ACHN (cell line): ENCODE measurements at regions not wholly inside any gene's neighbourhood (a gene's known extent, or its start where the extent isn't known, plus 50 kb on each side); places are given as distances from the start of the nearest gene placed in this dataset.

Source experiments
- DNase-seq: peaks from one replicate; pipeline ENCODE4 v3.0.0-alpha.2; 2015
- in situ Hi-C: cut with HindIII; loops from 2 replicates; pipeline ENCODE4 v1.10.0; 2017; ENCODE audit warnings: low sequenced_read_pairs, low pct_ligation_motif_present, low pct_unique_long_range_greater_than_20kb

DNA sequence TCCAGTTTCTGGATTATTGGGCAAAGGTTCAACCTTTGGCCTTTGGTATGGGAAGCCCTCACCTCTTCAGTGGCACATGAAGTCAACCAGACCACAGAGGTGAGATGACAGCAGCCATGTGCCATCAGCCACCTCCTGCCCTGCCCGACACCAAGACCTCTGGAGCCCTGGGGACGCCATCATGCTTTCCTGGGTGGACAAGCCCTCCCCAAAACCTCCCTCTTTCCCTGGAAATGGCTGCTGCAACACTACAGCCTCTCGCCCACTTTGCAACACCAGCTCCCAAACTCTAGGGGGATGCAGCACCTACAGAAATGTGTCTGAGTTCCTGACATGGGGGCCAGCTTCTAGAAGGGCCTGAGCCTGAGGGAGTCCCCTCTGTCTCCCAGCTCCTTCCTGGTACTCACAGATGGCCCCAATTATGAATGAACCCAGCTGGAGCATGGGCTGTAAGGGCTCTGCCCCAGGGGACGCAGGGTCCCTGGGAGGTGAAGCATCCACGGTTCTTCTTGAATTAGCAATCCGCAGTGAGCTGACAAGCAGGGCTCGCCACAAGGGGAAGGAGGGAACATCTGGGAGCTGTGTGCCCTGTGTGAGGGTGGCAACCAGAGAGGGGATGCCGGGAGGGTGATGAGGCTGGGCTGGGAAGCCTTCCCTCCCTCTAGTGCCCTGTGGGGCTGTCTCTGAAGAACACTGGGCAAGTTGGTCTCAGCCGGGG lies 268.5 kb upstream of the HDAC4 start:
- DNase-seq: no peak
- in situ Hi-C loops: no loop called here

DNA sequence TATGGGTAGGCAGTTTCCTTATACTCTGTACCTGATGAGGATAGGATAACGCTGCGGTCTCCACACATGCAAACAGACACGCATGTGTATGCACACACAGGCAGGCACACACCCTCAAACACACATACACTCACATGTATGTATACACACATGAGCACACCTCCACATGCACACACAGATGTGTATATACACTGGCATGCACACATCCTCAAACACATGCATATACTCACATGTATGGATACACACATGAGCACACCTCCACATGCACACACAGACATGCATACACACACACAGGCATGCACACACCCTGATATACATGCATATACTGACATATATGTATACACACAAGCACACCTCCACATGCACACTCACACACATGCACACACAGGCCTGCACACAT lies 267.8 kb upstream of the HDAC4 start:
- DNase-seq: no peak
- in situ Hi-C loops: no loop called here

DNA sequence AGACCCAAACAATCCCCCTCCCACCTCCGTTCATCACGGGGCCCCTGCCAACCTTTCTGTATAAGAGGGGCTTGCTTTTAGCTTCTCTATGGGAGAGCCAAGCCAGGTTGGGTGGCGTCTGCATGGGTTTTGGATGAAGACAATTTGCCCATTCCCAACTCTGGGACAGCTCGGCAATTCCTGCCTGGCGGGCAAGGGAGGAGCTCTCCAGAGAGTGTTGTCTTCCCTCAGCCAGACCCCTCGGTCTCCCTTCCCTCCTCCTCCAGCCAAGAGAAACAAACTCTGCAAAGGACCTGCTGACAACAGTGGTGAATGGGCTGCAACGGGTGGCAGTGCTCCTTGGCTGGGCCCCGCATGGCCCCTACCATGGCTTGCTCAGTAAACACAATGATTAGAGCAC lies 267.2 kb upstream of the HDAC4 start:
- in situ Hi-C loops: no loop called here
- DNase-seq: no peak

DNA sequence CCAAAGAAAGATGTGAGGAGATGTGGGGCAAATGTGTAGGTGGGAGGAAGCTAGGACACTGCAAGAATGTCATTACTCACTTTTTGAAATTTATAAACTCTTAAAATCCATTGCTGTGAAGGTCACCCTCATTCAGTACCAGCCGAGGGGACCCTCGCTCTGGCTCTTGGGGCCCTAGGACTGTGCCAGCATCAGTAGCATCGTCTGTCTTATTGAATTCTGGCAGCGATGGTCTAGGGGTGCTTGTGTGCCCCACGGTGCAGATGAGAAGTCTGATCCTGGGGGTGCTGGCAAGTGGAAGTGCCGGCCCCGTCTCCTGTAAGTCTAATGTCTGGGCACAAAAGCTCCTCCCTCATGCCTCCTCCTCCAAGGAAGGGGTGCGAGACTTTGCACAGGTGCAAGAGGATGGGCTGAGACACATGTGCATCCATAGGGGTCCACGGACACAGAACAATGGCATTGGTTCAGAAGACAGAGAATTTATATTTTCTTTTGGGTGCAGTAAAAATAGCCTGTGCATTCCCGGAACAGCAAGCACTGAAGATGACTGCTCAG lies 266.7 kb upstream of the HDAC4 start:
- DNase-seq: no peak
- in situ Hi-C loops: no loop called here

DNA sequence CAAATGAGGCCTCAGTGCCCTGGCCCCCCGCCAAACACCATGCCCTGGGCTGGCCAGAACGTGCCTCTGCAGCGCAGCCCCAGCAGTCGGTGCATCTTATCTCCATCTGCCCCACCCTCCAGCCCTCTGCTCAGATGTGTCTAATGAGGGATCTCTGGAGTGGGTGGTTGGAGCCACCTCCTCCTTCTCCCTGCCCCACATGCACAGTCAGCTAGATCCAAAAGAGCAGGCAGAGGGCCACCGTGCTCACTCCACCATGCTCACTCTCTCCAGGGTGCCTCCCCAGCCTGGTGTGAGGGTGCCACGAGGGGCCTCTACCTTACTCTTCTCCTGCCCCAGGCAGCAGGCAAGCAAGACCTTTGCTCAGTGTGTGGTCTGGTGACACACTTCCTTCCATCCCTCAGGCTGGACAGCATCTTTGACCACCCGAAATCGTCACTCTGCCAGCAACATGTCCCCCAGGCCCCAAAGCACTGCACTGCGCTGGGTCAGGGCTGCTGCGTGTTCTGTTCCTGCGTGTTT lies 266.1 kb upstream of the HDAC4 start:
- in situ Hi-C loops: no loop called here
- no peak for DNase-seq

DNA sequence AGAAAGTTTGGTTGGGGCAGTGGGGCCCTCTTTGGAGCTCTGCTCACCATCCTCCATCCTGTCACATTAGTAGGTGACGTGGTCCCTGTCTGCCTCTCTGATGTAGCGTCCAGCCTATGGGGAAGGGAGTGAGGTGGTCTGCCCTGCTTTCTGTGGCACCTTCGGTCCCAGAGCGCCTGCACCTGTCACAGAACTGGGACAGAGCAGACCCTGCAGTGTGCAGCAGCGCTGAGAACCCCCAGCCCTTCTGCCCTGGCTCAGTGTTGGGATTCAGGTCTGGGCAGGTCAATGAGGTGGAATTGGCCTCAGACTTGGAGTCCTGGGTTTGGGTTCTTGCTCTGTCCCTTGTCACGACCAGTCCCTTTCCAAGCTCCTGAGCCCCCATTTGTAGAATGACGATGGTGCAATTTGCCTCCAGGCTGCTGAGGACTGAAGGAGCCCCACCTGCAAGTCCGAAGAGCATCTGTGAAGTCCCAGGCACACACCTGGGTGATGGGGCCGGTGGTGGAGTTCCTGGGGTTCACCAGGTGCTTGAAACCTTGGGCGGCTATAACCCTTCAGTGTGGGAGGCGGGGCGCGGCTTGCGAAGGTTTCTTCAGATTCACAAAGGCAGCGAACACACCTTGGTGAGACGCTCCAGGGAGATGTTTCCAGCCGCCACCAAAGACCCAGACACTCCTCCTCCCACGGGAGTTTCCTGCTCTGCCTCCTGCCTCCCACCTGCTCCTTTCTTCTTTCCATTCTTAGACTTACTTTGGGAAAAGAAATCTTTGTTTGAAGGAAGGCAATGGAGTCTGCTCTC lies 265.4 kb upstream of the HDAC4 start:
- in situ Hi-C loops: no loop called here
- DNase-seq: no peak

DNA sequence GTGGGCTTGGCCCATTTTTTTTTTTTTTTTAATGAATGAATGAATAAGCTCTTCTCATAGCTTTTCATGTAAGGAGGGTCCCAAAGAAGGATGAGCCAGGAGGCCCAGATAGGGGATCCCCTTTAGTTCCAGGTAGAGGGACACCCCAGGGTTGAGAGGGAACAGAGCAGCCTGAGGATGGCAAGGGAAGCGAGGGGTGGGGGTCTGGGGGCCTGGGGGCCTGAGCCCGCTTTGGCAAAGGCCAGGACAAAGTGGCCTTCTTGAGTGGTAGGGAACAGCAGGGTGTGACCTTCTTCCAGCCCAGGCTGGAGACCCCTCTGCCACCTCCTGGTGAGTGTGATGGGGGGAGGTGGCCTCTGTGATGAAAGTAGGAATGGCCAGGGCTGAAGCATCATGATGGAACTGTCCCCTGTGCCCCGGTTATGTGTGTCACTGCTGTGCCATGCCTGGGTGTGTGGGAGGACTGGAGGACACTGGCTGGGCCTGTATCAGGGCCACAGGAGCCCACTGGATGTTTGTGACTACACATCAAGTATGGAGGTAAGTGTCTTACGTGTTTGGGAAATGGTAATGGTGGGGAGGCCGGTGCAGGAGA lies 263.5 kb upstream of the HDAC4 start:
- in situ Hi-C loops: no loop called here
- DNase-seq: no peak

DNA sequence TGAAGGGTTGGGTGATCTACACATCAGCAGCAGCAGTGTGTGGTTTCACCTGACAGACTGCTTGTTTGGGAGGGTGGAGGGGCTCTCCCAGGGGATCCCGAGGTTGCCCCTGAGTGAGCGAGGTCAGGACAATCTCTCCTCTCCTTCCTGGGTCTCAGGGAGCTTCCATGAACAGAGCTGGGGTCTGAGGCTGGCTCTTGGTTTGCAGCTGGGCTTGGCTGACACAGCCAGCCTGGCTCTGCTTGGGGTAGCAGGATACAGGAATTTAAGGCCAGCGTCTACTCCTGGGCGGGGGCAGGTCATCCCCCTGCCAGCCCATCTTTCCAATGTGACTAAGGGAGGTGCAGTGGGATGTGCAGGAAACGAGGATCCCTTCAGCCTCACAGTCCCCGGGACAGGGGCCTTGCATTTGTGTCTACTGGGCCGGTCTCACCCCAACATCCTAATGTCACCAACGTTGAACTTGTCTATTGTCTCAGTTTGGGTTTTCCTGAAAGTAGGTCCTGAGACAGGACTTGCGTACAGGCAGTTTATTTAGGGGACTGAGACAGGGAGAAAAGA lies 262.6 kb upstream of the HDAC4 start:
- in situ Hi-C loops: no loop called here
- DNase-seq: no peak

DNA sequence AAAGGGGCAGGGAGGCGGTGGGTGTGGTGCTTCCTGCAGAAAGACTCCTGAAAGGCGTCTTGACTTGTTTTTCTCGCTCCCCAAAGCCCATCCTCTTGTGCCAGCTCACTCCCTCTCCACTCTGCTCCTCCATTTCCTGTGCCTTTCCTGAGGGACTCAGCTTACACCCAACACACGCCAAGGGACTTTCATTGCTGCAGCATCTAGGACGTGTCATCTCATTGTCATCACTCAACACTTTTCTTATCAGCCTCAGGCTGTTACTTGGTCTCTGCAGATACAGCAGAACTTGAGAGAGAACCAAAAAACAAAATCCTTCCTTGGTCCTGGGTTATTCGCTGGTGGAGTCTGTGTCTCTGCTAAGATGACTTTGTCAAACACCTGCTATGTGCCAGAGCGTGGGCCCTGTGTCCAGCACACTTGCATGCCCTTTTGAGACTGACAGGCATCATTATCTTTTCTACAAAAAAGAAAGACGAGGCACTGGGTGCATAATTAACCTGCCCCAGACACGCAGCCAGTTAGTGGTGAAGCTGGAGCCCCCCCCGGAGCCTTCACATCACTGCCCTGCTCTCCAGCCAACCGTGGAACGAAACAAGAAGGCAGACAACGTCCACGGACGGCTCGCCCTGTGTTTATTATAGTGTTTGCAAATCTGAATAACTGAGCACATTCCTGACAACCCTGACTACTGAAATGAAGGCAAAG lies 261.7 kb upstream of the HDAC4 start:
- in situ Hi-C loops: no loop called here
- no peak for DNase-seq

DNA sequence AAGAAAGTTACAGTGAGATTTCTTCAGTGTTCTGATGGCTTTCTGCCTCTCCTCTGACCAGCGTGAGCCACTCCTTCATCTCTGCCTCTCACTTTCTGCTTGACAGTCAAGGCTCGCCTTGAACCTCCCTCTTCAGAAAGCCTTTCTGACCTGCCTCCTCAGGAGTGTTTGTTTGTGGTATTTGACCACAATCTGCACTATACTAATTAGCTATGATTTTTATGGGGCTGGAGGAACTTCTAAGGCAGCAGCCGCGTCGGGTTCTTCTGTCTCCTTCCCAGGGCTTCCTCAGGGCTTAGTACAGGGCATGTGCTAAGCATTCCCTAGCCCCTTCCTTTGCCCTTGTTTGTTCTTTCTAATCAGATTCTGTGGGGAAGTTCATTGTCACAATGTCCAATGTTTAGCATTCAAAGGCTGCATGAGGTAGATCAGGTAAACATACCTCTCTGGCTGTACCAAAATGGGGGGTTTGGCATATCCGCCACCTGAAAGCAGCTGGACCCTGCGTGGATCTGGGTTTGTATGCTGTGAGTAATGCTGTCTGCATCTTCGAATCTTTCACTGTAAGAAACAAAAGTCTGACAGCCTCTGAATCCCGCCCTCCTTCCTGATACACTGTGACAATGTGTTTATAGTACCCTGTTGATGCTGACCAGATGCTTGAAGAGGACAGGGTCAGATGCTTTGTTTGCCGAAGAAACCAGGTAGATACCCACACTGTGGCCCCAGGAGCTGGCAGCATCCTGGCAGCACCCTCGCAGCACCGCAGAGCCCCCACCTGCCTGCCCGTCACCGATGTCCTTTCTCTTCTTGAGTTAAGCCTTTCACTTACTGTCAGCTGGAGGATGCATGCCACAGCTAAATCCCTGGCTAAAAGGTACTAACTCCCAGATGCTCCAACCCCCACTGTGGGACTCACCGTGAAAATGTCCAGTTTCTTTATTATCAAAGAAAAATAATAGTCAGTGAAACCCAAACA lies 260.8 kb upstream of the HDAC4 start:
- in situ Hi-C loops: no loop called here
- DNase-seq: no peak

DNA sequence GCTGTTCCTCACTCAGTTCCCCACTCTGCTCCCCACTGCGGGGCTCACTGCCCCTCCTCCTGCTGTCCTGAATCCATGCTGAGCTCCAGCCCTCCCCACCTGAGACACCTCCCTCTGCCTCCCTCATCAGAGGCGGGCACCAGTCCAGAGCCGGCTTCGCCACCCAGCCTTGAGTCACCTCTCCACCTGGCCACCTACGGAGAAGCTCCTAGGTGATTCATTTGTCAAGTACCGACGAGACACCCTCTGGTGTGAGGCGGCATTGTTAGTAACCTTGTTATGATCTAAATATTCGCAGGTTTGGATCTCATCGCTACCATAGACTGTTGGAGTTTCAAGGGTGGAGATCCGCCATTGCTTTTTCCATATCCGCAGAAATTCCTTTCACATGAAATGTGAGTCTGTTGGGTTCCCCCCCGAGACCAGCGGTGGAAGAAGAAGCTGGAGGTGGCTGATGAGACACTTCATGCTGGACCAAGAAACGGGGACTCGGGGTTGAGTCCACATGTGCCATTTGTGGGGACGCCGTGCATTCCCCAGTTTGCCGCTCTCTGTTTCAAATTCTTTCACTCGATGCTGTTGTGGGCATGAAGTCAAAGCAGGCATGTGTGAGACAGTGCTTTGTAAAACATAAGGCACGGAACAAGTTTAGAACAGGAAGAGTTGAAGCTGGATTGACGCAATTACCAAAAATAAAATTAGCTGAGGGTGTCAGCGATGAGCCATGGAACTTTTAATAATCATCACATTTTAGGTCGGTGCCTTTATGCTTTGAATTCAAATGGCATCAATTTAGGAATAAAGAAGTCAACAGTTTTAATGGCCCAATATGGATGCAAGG lies 259.8 kb upstream of the HDAC4 start:
- in situ Hi-C loops: no loop called here
- no peak for DNase-seq

DNA sequence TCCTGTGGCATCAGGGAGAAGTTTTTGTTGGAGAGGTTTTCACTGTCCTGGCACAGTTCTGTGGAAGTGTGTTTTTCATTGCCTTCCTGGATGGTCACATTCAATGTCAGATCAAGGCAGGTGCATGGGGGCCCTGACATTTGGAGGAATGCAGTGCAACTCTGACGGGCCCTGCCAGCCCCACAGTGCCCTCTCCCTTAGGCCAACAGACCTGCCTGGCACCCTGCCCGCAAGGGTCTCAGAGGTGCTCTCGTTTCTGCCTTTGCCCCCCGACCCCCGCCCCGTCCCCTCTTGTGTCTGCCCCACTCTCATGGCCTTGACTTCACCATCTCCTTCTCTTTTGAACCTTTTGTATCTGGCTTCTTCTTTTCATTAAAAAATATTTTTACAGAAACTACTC lies 257.2 kb upstream of the HDAC4 start:
- DNase-seq: no peak
- in situ Hi-C loops: no loop called here

DNA sequence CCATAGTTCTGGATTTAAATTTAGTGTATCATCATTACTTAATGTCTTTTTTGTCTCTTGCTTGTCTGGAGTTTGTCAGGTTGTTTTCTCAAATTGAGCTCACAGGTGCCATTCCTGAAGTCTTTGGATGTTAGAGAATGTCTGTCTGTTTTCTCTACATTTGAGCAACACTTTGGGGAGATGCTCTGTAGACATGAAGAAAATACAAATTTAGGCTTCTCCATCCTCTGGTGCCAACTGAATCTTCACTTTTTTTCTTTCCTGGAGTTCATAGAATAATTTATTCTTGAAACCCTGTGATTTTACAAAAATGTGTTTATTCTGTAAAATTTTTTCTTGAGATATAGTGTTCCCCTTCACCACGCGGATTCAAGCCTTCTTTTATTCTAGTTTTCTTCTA lies 256.4 kb upstream of the HDAC4 start:
- in situ Hi-C loops: no loop called here
- DNase-seq: no peak

DNA sequence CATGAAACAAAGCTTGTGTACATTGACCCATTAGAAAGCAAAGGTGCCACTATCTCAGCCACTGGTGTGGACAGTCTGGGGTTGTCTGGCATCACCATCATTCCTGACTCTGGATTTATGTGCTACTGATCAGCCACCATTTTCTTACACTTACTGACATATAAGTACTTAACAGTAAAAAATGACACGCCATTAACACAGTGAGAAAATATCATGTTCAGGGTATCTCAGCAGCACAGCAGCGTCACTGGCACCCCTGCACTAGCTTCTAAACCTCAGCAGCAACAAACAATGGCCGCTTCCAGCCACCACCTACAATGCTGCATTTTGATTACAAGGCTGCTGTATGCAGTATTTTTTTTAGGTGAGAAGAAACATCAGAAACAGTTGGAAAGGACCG lies 253.4 kb upstream of the HDAC4 start:
- in situ Hi-C loops: no loop called here
- DNase-seq: no peak

DNA sequence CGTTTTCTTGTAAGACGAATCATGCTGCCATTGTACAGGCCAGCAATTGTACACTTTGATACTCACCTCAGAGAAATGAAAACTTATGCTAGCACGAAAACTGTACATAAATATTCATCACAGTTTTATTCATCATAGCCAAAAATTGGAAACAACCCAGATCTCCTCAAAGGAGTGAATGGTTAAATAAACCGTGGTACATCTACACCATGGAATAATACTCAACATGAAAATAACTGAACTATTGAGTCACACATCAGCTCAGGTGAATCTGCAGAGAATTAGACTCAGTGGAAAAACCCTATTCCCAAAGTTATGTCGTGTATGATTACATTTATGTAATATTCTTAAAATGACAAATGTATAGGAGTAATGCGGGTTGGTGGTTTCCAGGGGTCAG lies 251.0 kb upstream of the HDAC4 start:
- in situ Hi-C loops: no loop called here
- no peak for DNase-seq

DNA sequence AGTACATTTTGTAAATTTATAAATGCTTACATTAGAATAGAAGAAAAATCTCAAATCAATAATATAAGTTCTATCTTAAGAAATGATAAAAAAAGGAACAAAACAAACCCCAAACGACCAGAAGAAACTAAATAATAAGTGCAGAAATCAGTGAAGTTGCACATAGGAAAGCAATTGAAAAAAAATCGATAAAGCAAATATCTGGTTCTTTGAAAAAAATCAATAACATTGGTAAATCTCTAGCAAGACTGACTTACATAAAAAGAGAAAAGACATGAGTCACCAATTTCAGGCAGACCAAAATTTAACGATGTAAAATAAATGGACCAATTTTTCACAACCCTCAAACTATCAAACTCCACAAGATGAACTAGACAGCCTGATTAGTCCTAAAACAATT lies 249.9 kb upstream of the HDAC4 start:
- DNase-seq: no peak
- in situ Hi-C loops: no loop called here

DNA sequence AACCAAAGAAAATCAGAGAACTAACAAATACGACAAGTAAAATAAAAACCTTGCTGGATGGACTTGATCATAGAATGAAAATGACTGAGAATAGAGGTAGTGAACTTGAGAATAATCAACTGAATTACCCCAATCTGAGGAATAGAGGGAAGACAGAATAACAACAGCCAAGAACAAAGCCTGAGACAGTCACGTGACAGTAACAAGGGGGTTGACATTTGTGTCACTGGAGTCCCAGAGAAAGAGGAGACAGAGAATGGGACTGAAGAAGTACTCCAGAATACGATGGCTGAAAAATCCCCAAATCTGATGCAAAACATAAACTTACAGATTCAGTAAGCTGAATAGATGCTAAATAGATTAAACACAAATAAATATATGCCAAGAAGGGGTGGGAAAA lies 248.5 kb upstream of the HDAC4 start:
- DNase-seq: no peak
- in situ Hi-C loops: no loop called here
